ENCODE measurements at regions not wholly inside any gene's neighbourhood (a gene's known extent, or its start where the extent isn't known, plus 50 kb on each side); places are given as distances from the start of the nearest gene placed in this dataset.

- Histone ChIP-seq H3K27ac (ENCODE audit: insufficient read depth, low read depth, low read length) (no peak overlapping the region), H3K9me1 (replicated peaks; ENCODE audit: control insufficient read depth, extremely low read depth, insufficient read depth, low read length) (no peaks in the 10 kb centered on the region), H3K27me3 (ENCODE audit: control insufficient read depth in 2 of 2, insufficient read depth in 2 of 2, low read length in 2 of 2) (peaks cover 11 to 36% of the 10 kb centered on the region in 2 experiments), H3K9ac (replicated peaks; ENCODE audit: extremely low read depth, insufficient read depth, low read length) (no peak overlapping the region), H3K4me1 (ENCODE audit: control insufficient read depth, extremely low read depth, insufficient read depth, low read length) (no peaks in the 10 kb centered on the region), H3K4me2 (ENCODE audit: insufficient read depth, low read length) (no peak overlapping the region), H2AFZ (ENCODE audit: low read depth, low read length) (no peak overlapping the region), H4K20me1 (replicated peaks; ENCODE audit: control insufficient read depth, extremely low read depth, insufficient read depth, low read length) (no peaks in the 10 kb centered on the region), H3K36me3 (ENCODE audit: control insufficient read depth in 2 of 2, extremely low read depth in 1 of 2, insufficient read depth in 2 of 2, low read length in 2 of 2) (no peaks in the 10 kb centered on the region), H3K4me3 (replicated peaks in 1 of 3; ENCODE audit: insufficient read depth in 1 of 3, low read depth in 1 of 3, low read length in 3 of 3) (no peak overlapping the region), H3K79me2 (ENCODE audit: control insufficient read depth, insufficient read depth, low read length) (no peaks in the 10 kb centered on the region), H3K9me3 (replicated peaks; ENCODE audit: control insufficient read depth, insufficient read depth, low read length) (no peaks in the 10 kb centered on the region)
- dilution Hi-C loops (cut with MboI; ENCODE audit: extremely low pct_ligation_motif_present, low sequenced_read_pairs): no loop called here
- no peak for DNase-seq (ENCODE audit: low read depth, low spot score)
- FAIRE-seq: no peak
- no TSS peak for BruUV-seq (replicated peaks)
- intact Hi-C loops (cut with micrococcal nuclease): no loop called here
- no peak for TF ChIP-seq FOS (IDR thresholded peaks at IDR 0.05; ENCODE audit: borderline replicate concordance, insufficient read depth, low read length)
- TF ChIP-seq CTCF (IDR thresholded peaks at IDR 0.05; ENCODE audit: extremely low read depth in 1 of 2, insufficient read depth in 1 of 2, low read depth in 1 of 2, low read length in 2 of 2): no peak
- TF ChIP-seq POLR2AphosphoS5 (IDR thresholded peaks at IDR 0.05; ENCODE audit: insufficient read depth, low read depth, low read length): no peak
- TF ChIP-seq MYC (IDR thresholded peaks at IDR 0.05; ENCODE audit: low read depth, low read length): no peak
- no peak for TF ChIP-seq MAX (IDR thresholded peaks at IDR 0.05; ENCODE audit: insufficient read depth, insufficient read length)
- TF ChIP-seq GATA2 (IDR thresholded peaks at IDR 0.05; ENCODE audit: insufficient read depth, insufficient read length, low read depth, low read length): no peak
- no peak for TF ChIP-seq POLR2A (IDR thresholded peaks at IDR 0.05; ENCODE audit: low read depth, low read length)
- TF ChIP-seq JUN (IDR thresholded peaks at IDR 0.05; ENCODE audit: borderline replicate concordance, insufficient read depth, insufficient read length, low read depth): no peak
- TF ChIP-seq EZH2 (IDR thresholded peaks at IDR 0.05; ENCODE audit: borderline replicate concordance, low read depth, low read length, severe bottlenecking): no peak
- CTCF ChIA-PET: interaction anchor here (2.4 kb wide), 1 partner anchor 194 kb away, joined by 8 read pairs; no protein-coding TSS in a partner anchor
- POLR2A ChIA-PET: no interaction called here
These were observed 338.4 kb upstream of the NOCT start for GRCh38 chr4:138677212-138677611.
